ENCODE measurements at regions not wholly inside any gene's neighbourhood (a gene's known extent, or its start where the extent isn't known, plus 50 kb on each side); places are given as distances from the start of the nearest gene placed in this dataset.

GRCh38 chr7:25031432-25031831 lies 51.5 kb upstream of the OSBPL3 start:
- no peak for FAIRE-seq
- TF ChIP-seq CTCF (IDR thresholded peaks at IDR 0.05; ENCODE audit: borderline replicate concordance, extremely low read depth, insufficient read depth), result no peak
- no peaks in the 10 kb centered on the region for H3K9me3 ChIP-seq (ENCODE audit: control insufficient read depth in 2 of 3, insufficient read depth in 1 of 3, low read length in 3 of 3)
- H3K36me3 ChIP-seq (ENCODE audit: control insufficient read depth in 2 of 3, insufficient read depth in 3 of 3, low read length in 3 of 3), result no peaks in the 10 kb centered on the region
- H3K27ac ChIP-seq (ENCODE audit: low read depth in 2 of 2, low read length in 2 of 2), result no peak overlapping the region
- DNase-seq, result no peak
- intact Hi-C loops (cut with DNase I), result no loop called here
- no peaks in the 10 kb centered on the region for H3K27me3 ChIP-seq (ENCODE audit: control insufficient read depth, insufficient read depth, low read length)
- no peak overlapping the region for H3K9ac ChIP-seq (ENCODE audit: low read length in 3 of 3)
- no peak overlapping the region for H3K4me3 ChIP-seq (ENCODE audit: low read length in 3 of 3)
- no peaks in the 10 kb centered on the region for H3K4me1 ChIP-seq (ENCODE audit: control insufficient read depth in 2 of 3, insufficient read depth in 2 of 3, low read depth in 1 of 3, low read length in 3 of 3)

GRCh38 chr7:25031007-25031406 lies 51.0 kb upstream of the OSBPL3 start:
- DNase-seq, result no peak
- Histone ChIP-seq H3K4me3 (ENCODE audit: low read length in 3 of 3) (no peak overlapping the region), H3K4me1 (ENCODE audit: control insufficient read depth in 2 of 3, insufficient read depth in 2 of 3, low read depth in 1 of 3, low read length in 3 of 3) (no peaks in the 10 kb centered on the region), H3K9me3 (ENCODE audit: control insufficient read depth in 2 of 3, insufficient read depth in 1 of 3, low read length in 3 of 3) (no peaks in the 10 kb centered on the region), H3K36me3 (ENCODE audit: control insufficient read depth in 2 of 3, insufficient read depth in 3 of 3, low read length in 3 of 3) (no peaks in the 10 kb centered on the region), H3K27me3 (ENCODE audit: control insufficient read depth, insufficient read depth, low read length) (no peaks in the 10 kb centered on the region), H3K9ac (ENCODE audit: low read length in 3 of 3) (no peak overlapping the region), H3K27ac (ENCODE audit: low read depth in 2 of 2, low read length in 2 of 2) (no peak overlapping the region)
- no peak for TF ChIP-seq CTCF (IDR thresholded peaks at IDR 0.05; ENCODE audit: borderline replicate concordance, extremely low read depth, insufficient read depth)
- intact Hi-C loops (cut with DNase I), result no loop called here
- FAIRE-seq, result no peak

Measured in kidney (tissue), 13 donors.